T-cell (primary cell): ENCODE measurements at regions not wholly inside any gene's neighbourhood (a gene's known extent, or its start where the extent isn't known, plus 50 kb on each side); places are given as distances from the start of the nearest gene placed in this dataset.
A peak's percentile ranks its signal among the peaks of the same experiment; 100 is the strongest.

Experiments used
- ATAC-seq, 4 experiments: fragments of 200-7000 bp in 3 of 4; fragments of 150-1000 bp in 1 of 4; cut with Tn5 transposase; replicated peaks in 1 of 4; 1 replicate in 3 of 4; 2 replicates in 1 of 4; pipeline ENCODE4 v1.10.0; 2021; ENCODE audit warnings: moderate library complexity in 3 of 4, mild to moderate bottlenecking in 2 of 4, moderate number of reproducible peaks in 1 of 4
- CTCF ChIA-PET, 2 donors: fragments of 300-600 bp; sonication (Branson Sonifier 250); formaldehyde crosslinking; loops; one replicate each; lab custom pipeline; 2022; ENCODE audit warnings: antibody characterized with exemption in 2 of 2; lab: Charles Lee
- POLR2A ChIA-PET, 2 donors: fragments of 300-600 bp; sonication (Branson Sonifier 250); formaldehyde crosslinking; loops; one replicate each; lab custom pipeline; 2022; ENCODE audit warnings: antibody characterized with exemption in 2 of 2; lab: Charles Lee
- DNase-seq, 35 experiments: peaks; one replicate each; pipeline versions ENCODE4 v3.0.0 to v3.0.0-alpha.2; 2013 to 2023
- H3K27ac ChIP-seq: one replicate; pipeline ENCODE4 v1.5.1; 2013; ENCODE audit warnings: low read length
- H3K27me3 ChIP-seq, 2 experiments: replicated peaks in 1 of 2; 1 replicate in 1 of 2; 2 replicates in 1 of 2; pipeline versions ENCODE4 v1.6.1 to v1.7.0; 2013; ENCODE audit warnings: low read length in 1 of 2, mixed read lengths in 1 of 2; ENCODE audit not compliant: control insufficient read depth in 2 of 2, insufficient read depth in 2 of 2; ENCODE audit errors: extremely low read depth in 1 of 2
- H3K36me3 ChIP-seq, 2 donors: 1 replicate in 1 of 2; 2 replicates in 1 of 2; pipeline versions ENCODE4 v1.6.1 to v1.7.0; 2013; ENCODE audit warnings: low read length in 1 of 2; ENCODE audit not compliant: control insufficient read depth in 2 of 2, insufficient read depth in 1 of 2; ENCODE audit errors: extremely low read depth in 1 of 2
- H3K4me1 ChIP-seq, 2 experiments: 1 replicate in 1 of 2; 2 replicates in 1 of 2; pipeline versions ENCODE4 v1.6.1 to v1.7.0; 2013; ENCODE audit warnings: low read length in 2 of 2, mixed read lengths in 1 of 2; ENCODE audit not compliant: insufficient read depth in 2 of 2, control insufficient read depth in 1 of 2; ENCODE audit errors: extremely low read depth in 1 of 2
- H3K4me3 ChIP-seq, 2 donors: 1 replicate in 1 of 2; 2 replicates in 1 of 2; pipeline versions ENCODE4 v1.5.1 to v1.7.0; 2013; ENCODE audit warnings: mild to moderate bottlenecking in 2 of 2, low read length in 1 of 2, moderate library complexity in 1 of 2; ENCODE audit not compliant: control insufficient read depth in 1 of 2; ENCODE audit errors: extremely low read depth in 1 of 2
- H3K9me3 ChIP-seq: 2 replicates; pipeline ENCODE4 v1.7.0; 2013
- H3K27ac Mint-ChIP-seq, 2 donors: one replicate each; pipeline ENCODE4 v1.8.0; 2020 to 2021; ENCODE audit warnings: mild to moderate bottlenecking in 2 of 2, mixed read lengths in 2 of 2
- H3K27me3 Mint-ChIP-seq, 2 donors: one replicate each; pipeline ENCODE4 v1.8.0; 2021 to 2022; ENCODE audit warnings: mixed read lengths in 2 of 2
- H3K36me3 Mint-ChIP-seq: one replicate; pipeline ENCODE4 v1.8.0; 2021; ENCODE audit warnings: mixed read lengths
- H3K4me1 Mint-ChIP-seq, 3 donors: one replicate each; pipeline ENCODE4 v1.8.0; 2020 to 2022; ENCODE audit warnings: mixed read lengths in 3 of 3, mild to moderate bottlenecking in 1 of 3
- H3K4me3 Mint-ChIP-seq, 3 donors: one replicate each; pipeline ENCODE4 v1.8.0; 2020 to 2022; ENCODE audit warnings: mild to moderate bottlenecking in 3 of 3, mixed read lengths in 3 of 3, moderate library complexity in 3 of 3
- H3K9me3 Mint-ChIP-seq, 3 donors: one replicate each; pipeline ENCODE4 v1.8.0; 2020 to 2022; ENCODE audit warnings: mixed read lengths in 3 of 3
- WGBS: methylation state at CpG from one replicate; pipeline ENCODE4 v1.1.5; 2013; ENCODE audit warnings: missing lambda C conversion rate; ENCODE audit not compliant: insufficient coverage; 5-methylcytosine and 5-hydroxymethylcytosine counted together

DNA sequence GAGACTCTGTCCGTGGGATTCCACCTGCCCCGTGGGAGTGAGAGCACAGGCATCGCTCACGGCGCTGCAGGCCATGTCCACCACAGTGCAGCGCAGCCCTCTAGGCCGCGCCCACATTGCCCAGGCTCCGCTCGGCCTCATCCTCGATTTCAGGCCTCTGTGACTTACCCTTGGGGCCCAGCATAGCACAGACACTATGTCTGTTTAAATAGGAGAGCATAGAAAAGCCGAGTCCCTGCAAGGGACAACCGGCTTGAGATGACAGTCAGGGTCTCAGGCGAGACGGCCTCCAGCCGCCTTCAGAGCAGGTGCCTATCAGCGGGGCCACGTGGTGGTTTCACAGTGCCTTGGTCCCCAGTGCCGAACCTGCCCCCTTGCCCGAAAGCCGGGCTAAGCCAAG, 56.9 kb upstream of the POFUT2 start:
- H3K27me3 Mint-ChIP-seq, result peaks cover 13 to 15% of the 10 kb centered on the region in 2 donors
- peak overlapping the region in 1 of 2 donors; percentile 36 for H3K27ac Mint-ChIP-seq
- DNase-seq (no peak), ATAC-seq (no peak)
- Histone ChIP-seq H3K4me1 (no peaks in the 10 kb centered on the region), H3K27me3 (peaks cover 0 to 31% of the 10 kb centered on the region in 2 experiments), H3K9me3 (no peaks in the 10 kb centered on the region), H3K4me3 (no peak overlapping the region), H3K27ac (no peak overlapping the region), H3K36me3 (no peaks in the 10 kb centered on the region)
- H3K4me1 Mint-ChIP-seq, result peaks cover 0 to 4% (median 0%) of the 10 kb centered on the region in 3 donors
- ChIA-PET POLR2A (no interaction called here), CTCF (no interaction called here)
- WGBS, result 82% methylated on average over 21 of the region's 21 CpGs
- H3K4me3 Mint-ChIP-seq, result no peak overlapping the region
- no peaks in the 10 kb centered on the region for H3K9me3 Mint-ChIP-seq
- H3K36me3 Mint-ChIP-seq, result no peaks in the 10 kb centered on the region

DNA sequence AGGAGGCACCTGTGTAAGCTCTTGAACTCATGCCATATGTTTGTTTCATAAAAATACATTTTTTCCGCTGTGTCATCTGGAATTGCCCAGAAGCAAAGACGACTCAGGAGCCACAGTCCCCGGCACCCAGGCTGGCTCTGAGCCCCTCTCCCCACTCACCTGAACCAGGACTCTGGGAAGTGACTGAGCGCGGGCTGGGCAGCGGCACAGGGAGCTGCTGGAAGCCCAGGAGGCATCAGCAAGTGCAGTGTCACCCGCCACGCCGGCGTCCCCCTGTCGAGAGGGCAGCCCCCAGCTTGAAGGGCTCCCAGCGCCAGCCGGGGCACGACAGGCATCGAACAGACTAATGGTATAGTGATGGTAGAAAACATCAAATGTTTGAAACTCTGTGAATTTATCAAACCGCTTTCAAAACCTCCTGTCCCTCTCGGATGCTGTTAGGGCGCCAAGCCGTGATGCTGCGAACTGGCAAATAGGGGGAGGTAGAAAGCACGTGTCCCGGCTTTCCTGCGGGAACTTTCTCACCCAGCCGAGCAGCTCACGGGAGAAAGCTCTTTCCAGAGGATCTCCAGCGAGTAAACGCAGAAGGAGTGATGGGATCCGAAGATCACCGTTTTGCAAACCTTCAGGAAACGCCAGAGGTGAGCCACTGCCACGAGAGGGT, 57.8 kb upstream of the COL18A1 start:
- Histone ChIP-seq H3K9me3 (no peaks in the 10 kb centered on the region), H3K4me1 (no peaks in the 10 kb centered on the region), H3K36me3 (no peaks in the 10 kb centered on the region), H3K27ac (no peak overlapping the region), H3K27me3 (peaks cover 0 to 36% of the 10 kb centered on the region in 2 experiments), H3K4me3 (no peak overlapping the region)
- Mint-ChIP-seq H3K4me3 (no peak overlapping the region), H3K27me3 (peaks cover 5 to 7% of the 10 kb centered on the region in 2 donors), H3K9me3 (no peaks in the 10 kb centered on the region), H3K27ac (no peak overlapping the region), H3K36me3 (no peaks in the 10 kb centered on the region), H3K4me1 (no peaks in the 10 kb centered on the region)
- ATAC-seq, result no peak
- DNase-seq, result no peak
- ChIA-PET POLR2A (no interaction called here), CTCF (no interaction called here)
- WGBS, result 48% methylated on average over 23 of the region's 31 CpGs

- ATAC-seq (no peak), DNase-seq (no peak)
- ChIA-PET POLR2A (no interaction called here), CTCF (no interaction called here)
- no peak overlapping the region for H3K4me3 ChIP-seq
- H3K27ac ChIP-seq, result no peak overlapping the region
- H3K4me1 ChIP-seq, result peaks cover 0 to 3% of the 10 kb centered on the region in 2 experiments
- Mint-ChIP-seq H3K27ac (no peak overlapping the region), H3K9me3 (no peaks in the 10 kb centered on the region), H3K4me1 (no peaks in the 10 kb centered on the region), H3K36me3 (no peaks in the 10 kb centered on the region), H3K27me3 (peaks cover 3 to 7% of the 10 kb centered on the region in 2 donors), H3K4me3 (no peak overlapping the region)
- H3K27me3 ChIP-seq, result peaks cover 0 to 40% of the 10 kb centered on the region in 2 experiments
- 86% methylated on average over 24 of the region's 25 CpGs for WGBS
- no peaks in the 10 kb centered on the region for H3K36me3 ChIP-seq
- H3K9me3 ChIP-seq, result no peaks in the 10 kb centered on the region
Observed at GRCh38 chr21:45347712-45348499, 57.1 kb upstream of the COL18A1 start.

DNA sequence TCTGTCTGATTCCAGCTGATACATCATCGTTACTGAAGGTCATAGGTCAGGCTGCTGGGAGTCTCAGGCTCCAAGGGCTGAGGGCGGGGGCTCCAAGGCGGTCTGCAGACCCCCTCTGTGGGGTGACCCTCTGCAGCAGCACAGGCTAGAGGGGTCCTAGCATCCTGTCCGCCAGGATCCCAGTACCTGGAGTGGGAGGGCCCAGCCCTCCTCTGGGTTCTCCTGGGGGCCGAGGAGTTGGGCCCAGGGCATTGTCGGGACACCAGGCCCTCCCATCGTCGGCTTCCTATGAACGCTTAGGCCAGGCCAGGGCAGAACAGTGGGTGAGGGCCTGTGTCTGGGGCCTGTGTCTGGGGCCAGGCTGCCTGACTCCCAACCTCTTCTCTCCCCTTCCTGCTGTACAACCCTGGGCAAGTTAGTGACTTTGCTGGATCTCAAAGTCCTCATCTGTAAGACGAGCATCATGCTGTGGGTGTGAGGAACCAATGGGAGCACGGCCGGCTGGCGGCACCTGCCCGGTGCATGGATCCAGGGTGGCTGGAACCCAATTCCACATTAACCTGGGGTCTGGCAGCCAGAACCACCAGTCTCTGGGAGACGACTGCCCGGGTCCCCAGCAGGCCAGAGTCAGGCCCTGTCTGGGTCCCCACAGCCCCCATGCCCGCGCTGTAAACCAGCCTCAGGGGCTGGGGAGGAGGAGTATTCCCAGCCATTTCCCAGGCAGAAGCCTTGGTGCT, 56.2 kb upstream of the COL18A1 start:
- Mint-ChIP-seq H3K36me3 (no peaks in the 10 kb centered on the region), H3K27ac (no peak overlapping the region), H3K9me3 (no peaks in the 10 kb centered on the region), H3K4me3 (no peak overlapping the region), H3K4me1 (no peaks in the 10 kb centered on the region), H3K27me3 (peaks cover 3 to 7% of the 10 kb centered on the region in 2 donors)
- no peak for ATAC-seq
- H3K27ac ChIP-seq, result no peak overlapping the region
- H3K27me3 ChIP-seq, result peaks cover 0 to 45% of the 10 kb centered on the region in 2 experiments
- H3K4me3 ChIP-seq, result no peak overlapping the region
- POLR2A ChIA-PET, result no interaction called here
- H3K4me1 ChIP-seq, result peaks cover 0 to 3% of the 10 kb centered on the region in 2 experiments
- H3K9me3 ChIP-seq, result no peaks in the 10 kb centered on the region
- 85% methylated on average over 8 of the region's 18 CpGs for WGBS
- no peak for DNase-seq
- CTCF ChIA-PET, result no interaction called here
- no peaks in the 10 kb centered on the region for H3K36me3 ChIP-seq

DNA sequence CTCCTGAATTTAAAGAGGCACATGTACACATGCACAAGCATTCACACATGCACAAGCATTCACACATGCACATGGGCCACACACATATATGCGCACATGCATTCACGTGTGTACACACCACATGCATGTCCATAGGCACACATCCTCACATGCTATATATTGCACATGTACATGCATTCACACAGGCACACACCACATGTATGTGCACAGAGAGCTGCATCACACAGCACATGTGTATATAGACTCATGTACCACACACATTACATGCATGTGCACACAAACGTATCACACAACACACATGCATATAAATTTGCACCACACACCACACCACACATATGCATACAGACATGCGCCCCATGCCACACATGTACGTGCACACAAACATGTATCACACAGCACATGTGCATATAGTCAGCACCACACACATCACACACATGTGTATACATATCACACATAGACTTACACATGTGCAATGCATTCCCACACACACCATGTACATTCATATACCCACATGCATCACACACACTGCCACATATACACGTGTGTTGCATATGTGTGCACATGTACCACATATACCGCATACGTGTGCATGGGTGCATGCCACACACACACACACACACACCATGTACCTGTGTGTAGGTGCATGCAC, 54.6 kb upstream of the COL18A1 start:
- peaks cover 0 to 43% of the 10 kb centered on the region in 2 experiments for H3K27me3 ChIP-seq
- no peaks in the 10 kb centered on the region for H3K9me3 Mint-ChIP-seq
- CTCF ChIA-PET, result interaction anchor here in 1 of 2 donors (0.6 kb wide), 1 partner anchor 850 kb away, joined by 3 read pairs; no protein-coding TSS in a partner anchor
- ATAC-seq (no peak), DNase-seq (no peak)
- no peak overlapping the region for H3K4me3 ChIP-seq
- H3K27ac ChIP-seq, result no peak overlapping the region
- H3K27ac Mint-ChIP-seq, result no peak overlapping the region
- no peaks in the 10 kb centered on the region for H3K36me3 ChIP-seq
- H3K9me3 ChIP-seq, result no peaks in the 10 kb centered on the region
- no peak overlapping the region for H3K4me3 Mint-ChIP-seq
- H3K27me3 Mint-ChIP-seq, result peaks cover 3 to 8% of the 10 kb centered on the region in 2 donors
- H3K36me3 Mint-ChIP-seq, result no peaks in the 10 kb centered on the region
- POLR2A ChIA-PET, result interaction anchor here in 1 of 2 donors (0.6 kb wide), 1 partner anchor 63 kb away, joined by 3 read pairs; no protein-coding TSS in a partner anchor
- peaks cover 0 to 3% (median 3%) of the 10 kb centered on the region in 3 donors for H3K4me1 Mint-ChIP-seq
- H3K4me1 ChIP-seq, result peaks cover 0 to 5% of the 10 kb centered on the region in 2 experiments
- whole genome bisulfite sequencing, result 95% methylated on average over 6 of the region's 8 CpGs

DNA sequence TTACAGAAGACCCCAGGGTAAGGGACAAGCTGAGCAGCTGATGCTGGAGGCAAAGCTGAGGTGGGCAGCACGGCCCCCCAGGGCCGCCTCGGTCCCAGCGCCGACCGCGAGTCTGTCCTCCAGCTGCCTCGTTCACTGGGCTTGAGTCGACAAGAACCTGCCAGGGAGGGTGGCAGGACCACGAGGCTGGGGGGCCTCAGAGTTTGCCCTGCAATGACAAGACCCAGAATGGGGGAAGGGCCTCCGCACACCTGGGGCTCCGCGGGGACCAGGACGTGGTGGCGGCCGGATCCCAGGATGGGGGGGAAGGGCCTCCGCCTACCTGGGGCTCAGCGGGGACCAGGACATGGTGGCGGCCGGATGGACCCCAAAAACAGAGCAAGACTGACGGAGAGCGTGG, 53.9 kb upstream of the COL18A1 start:
- Histone ChIP-seq H3K27me3 (peaks cover 0 to 48% of the 10 kb centered on the region in 2 experiments), H3K4me1 (peaks cover 0 to 5% of the 10 kb centered on the region in 2 experiments), H3K27ac (no peak overlapping the region), H3K9me3 (no peaks in the 10 kb centered on the region), H3K4me3 (no peak overlapping the region), H3K36me3 (no peaks in the 10 kb centered on the region)
- no peak overlapping the region for H3K27ac Mint-ChIP-seq
- H3K36me3 Mint-ChIP-seq, result no peaks in the 10 kb centered on the region
- WGBS, result 87% methylated on average over 18 of the region's 22 CpGs
- DNase-seq (no peak), ATAC-seq (no peak)
- no peak overlapping the region for H3K4me3 Mint-ChIP-seq
- ChIA-PET CTCF (no interaction called here), POLR2A (no interaction called here)
- peaks cover 10 to 16% of the 10 kb centered on the region in 2 donors for H3K27me3 Mint-ChIP-seq
- H3K4me1 Mint-ChIP-seq, result peaks cover 3 to 11% (median 8%) of the 10 kb centered on the region in 3 donors
- H3K9me3 Mint-ChIP-seq, result no peaks in the 10 kb centered on the region
